Natural killer cell (primary cell): ENCODE measurements at regions not wholly inside any gene's neighbourhood (a gene's known extent, or its start where the extent isn't known, plus 50 kb on each side); places are given as distances from the start of the nearest gene placed in this dataset.

Experiments
- ATAC-seq, 3 donors: fragments of 150-1000 bp in 2 of 3; fragments of 200-7000 bp in 1 of 3; cut with Tn5 transposase; 1 replicate in 1 of 3; 2 replicates in 2 of 3; pipeline ENCODE4 v1.10.0; 2021; ENCODE audit warnings: mild to moderate bottlenecking in 2 of 3, moderate library complexity in 2 of 3
- DNase-seq, 2 donors: peaks; one replicate each; pipeline versions ENCODE4 v3.0.0 to v3.0.0-alpha.2; 2013 to 2021; ENCODE audit warnings: mixed read lengths in 1 of 2
- H3K27ac ChIP-seq: one replicate; pipeline ENCODE4 v1.5.1; 2013; ENCODE audit warnings: mild to moderate bottlenecking, low read length
- H3K27me3 ChIP-seq: one replicate; pipeline ENCODE4 v1.6.1; 2013; ENCODE audit warnings: low read length; ENCODE audit not compliant: control insufficient read depth, insufficient read depth
- H3K36me3 ChIP-seq: one replicate; pipeline ENCODE4 v1.6.1; 2013; ENCODE audit warnings: low read length; ENCODE audit not compliant: control insufficient read depth, insufficient read depth
- H3K4me1 ChIP-seq: one replicate; pipeline ENCODE4 v1.6.1; 2013; ENCODE audit warnings: low read length; ENCODE audit not compliant: control insufficient read depth, insufficient read depth
- H3K4me3 ChIP-seq: one replicate; pipeline ENCODE4 v1.5.1; 2013; ENCODE audit warnings: low read length
- H3K9me3 ChIP-seq: one replicate; pipeline ENCODE4 v1.6.1; 2013; ENCODE audit warnings: low read length; ENCODE audit not compliant: control insufficient read depth, insufficient read depth
- H3K27ac Mint-ChIP-seq, 2 donors: one replicate each; pipeline ENCODE4 v1.8.0; 2022; ENCODE audit warnings: mild to moderate bottlenecking in 2 of 2, mixed read lengths in 2 of 2, moderate library complexity in 1 of 2
- H3K27me3 Mint-ChIP-seq, 2 donors: one replicate each; pipeline ENCODE4 v1.8.0; 2022; ENCODE audit warnings: low read depth in 2 of 2, mixed read lengths in 2 of 2
- H3K36me3 Mint-ChIP-seq: one replicate; pipeline ENCODE4 v1.8.0; 2022; ENCODE audit warnings: mixed read lengths
- H3K4me1 Mint-ChIP-seq, 2 donors: one replicate each; pipeline ENCODE4 v1.8.0; 2022; ENCODE audit warnings: mixed read lengths in 2 of 2
- H3K4me3 Mint-ChIP-seq: one replicate; pipeline ENCODE4 v1.8.0; 2022; ENCODE audit warnings: mild to moderate bottlenecking, moderate library complexity, mixed read lengths
- H3K9me3 Mint-ChIP-seq, 2 donors: one replicate each; pipeline ENCODE4 v1.8.0; 2022; ENCODE audit warnings: mixed read lengths in 2 of 2
- CTCF ChIP-seq: fragments of 200-600 bp; IDR thresholded peaks from one replicate; pipeline ENCODE4 v1.8.0; 2022; ENCODE audit warnings: antibody characterized with exemption
- WGBS: methylation state at CpG from one replicate; pipeline ENCODE4 v1.1.7; 2013; ENCODE audit warnings: missing lambda C conversion rate; ENCODE audit not compliant: insufficient coverage; 5-methylcytosine and 5-hydroxymethylcytosine counted together
- intact Hi-C: fragments of 100-400 bp; cut with micrococcal nuclease; formaldehyde crosslinking; loops from one replicate; pipeline ENCODE4 v1.14.2; 2022

- Histone ChIP-seq H3K27ac (no peak overlapping the region), H3K27me3 (no peaks in the 10 kb centered on the region), H3K4me1 (no peaks in the 10 kb centered on the region), H3K36me3 (no peaks in the 10 kb centered on the region), H3K4me3 (no peak overlapping the region), H3K9me3 (no peaks in the 10 kb centered on the region)
- intact Hi-C loops = no loop called here
- no peak for TF ChIP-seq CTCF
- WGBS = 85% methylated on average over 12 of the region's 12 CpGs
- no peak overlapping the region for H3K4me3 Mint-ChIP-seq
- H3K9me3 Mint-ChIP-seq = no peaks in the 10 kb centered on the region
- no peaks in the 10 kb centered on the region for H3K27me3 Mint-ChIP-seq
- H3K4me1 Mint-ChIP-seq = no peaks in the 10 kb centered on the region
- no peak overlapping the region for H3K27ac Mint-ChIP-seq
- ATAC-seq (no peak), DNase-seq (no peak)
- H3K36me3 Mint-ChIP-seq = no peaks in the 10 kb centered on the region
Observed at GRCh38 chr10:130784326-130784725, 527.2 kb downstream of the TCERG1L start.

- DNase-seq (no peak), ATAC-seq (no peak)
- Histone ChIP-seq H3K27me3 (no peaks in the 10 kb centered on the region), H3K9me3 (peaks cover 3% of the 10 kb centered on the region), H3K4me1 (no peaks in the 10 kb centered on the region), H3K27ac (no peak overlapping the region), H3K4me3 (no peak overlapping the region), H3K36me3 (no peaks in the 10 kb centered on the region)
- no peaks in the 10 kb centered on the region for H3K27me3 Mint-ChIP-seq
- 84% methylated on average over 20 of the region's 20 CpGs for whole genome bisulfite sequencing
- H3K4me1 Mint-ChIP-seq = no peaks in the 10 kb centered on the region
- no peak for TF ChIP-seq CTCF
- H3K9me3 Mint-ChIP-seq = no peaks in the 10 kb centered on the region
- no peak overlapping the region for H3K4me3 Mint-ChIP-seq
- no peaks in the 10 kb centered on the region for H3K36me3 Mint-ChIP-seq
- no peak overlapping the region for H3K27ac Mint-ChIP-seq
- intact Hi-C loops = no loop called here
Observed at GRCh38 chr10:130786365-130786966, 525.1 kb downstream of the TCERG1L start.

- H3K9me3 ChIP-seq = peaks cover 3% of the 10 kb centered on the region
- DNase-seq = no peak
- no peaks in the 10 kb centered on the region for H3K36me3 Mint-ChIP-seq
- intact Hi-C loops = no loop called here
- TF ChIP-seq CTCF = no peak
- WGBS = 62% methylated on average over 3 of the region's 3 CpGs
- H3K4me1 Mint-ChIP-seq = no peaks in the 10 kb centered on the region
- H3K27me3 ChIP-seq = no peaks in the 10 kb centered on the region
- H3K9me3 Mint-ChIP-seq = no peaks in the 10 kb centered on the region
- ATAC-seq = no peak
- no peaks in the 10 kb centered on the region for H3K27me3 Mint-ChIP-seq
- H3K36me3 ChIP-seq = no peaks in the 10 kb centered on the region
- no peak overlapping the region for H3K4me3 ChIP-seq
- H3K27ac ChIP-seq = no peak overlapping the region
- H3K4me3 Mint-ChIP-seq = no peak overlapping the region
- H3K4me1 ChIP-seq = no peaks in the 10 kb centered on the region
- H3K27ac Mint-ChIP-seq = no peak overlapping the region
Observed at GRCh38 chr10:130787243-130787642, 524.3 kb downstream of the TCERG1L start.

GRCh38 chr10:130787821-130788220 lies 523.7 kb downstream of the TCERG1L start:
- intact Hi-C loops = no loop called here
- Mint-ChIP-seq H3K4me1 (no peaks in the 10 kb centered on the region), H3K27ac (no peak overlapping the region), H3K4me3 (no peak overlapping the region), H3K9me3 (no peaks in the 10 kb centered on the region), H3K36me3 (no peaks in the 10 kb centered on the region), H3K27me3 (no peaks in the 10 kb centered on the region)
- no peak for ATAC-seq
- Histone ChIP-seq H3K9me3 (peaks cover 3% of the 10 kb centered on the region), H3K27ac (no peak overlapping the region), H3K4me1 (no peaks in the 10 kb centered on the region), H3K27me3 (no peaks in the 10 kb centered on the region), H3K4me3 (no peak overlapping the region), H3K36me3 (no peaks in the 10 kb centered on the region)
- WGBS = 67% methylated on average over 4 of the region's 4 CpGs
- no peak for TF ChIP-seq CTCF
- no peak for DNase-seq
